GM12878 (cell line): ENCODE measurements at regions not wholly inside any gene's neighbourhood (a gene's known extent, or its start where the extent isn't known, plus 50 kb on each side); places are given as distances from the start of the nearest gene placed in this dataset.

ENCODE experiments used
- CHD1 ChIP-seq: IDR thresholded peaks from 2 replicates; pipeline ENCODE4 v1.6.1; 2012; ENCODE audit warnings: low read depth, low read length, improper control_type of control experiment
- CREB1 ChIP-seq: IDR thresholded peaks from 2 replicates; pipeline ENCODE4 v1.6.1; 2012; ENCODE audit warnings: low read depth, mild to moderate bottlenecking, inconsistent platforms
- EZH2 ChIP-seq: IDR thresholded peaks from 2 replicates; pipeline ENCODE4 v1.6.1; 2012; ENCODE audit warnings: low read depth, mild to moderate bottlenecking, control low read depth, inconsistent platforms, low read length, borderline replicate concordance; ENCODE audit not compliant: control insufficient read depth
- SRF ChIP-seq, 2 experiments: IDR thresholded peaks; 2 replicates each; pipeline ENCODE4 v1.6.1; 2011; ENCODE audit warnings: low read depth in 2 of 2, low read length in 2 of 2, mild to moderate bottlenecking in 1 of 2, moderate library complexity in 1 of 2
- TAF1 ChIP-seq: IDR thresholded peaks from 2 replicates; pipeline ENCODE4 v1.6.1; 2011; ENCODE audit warnings: mild to moderate bottlenecking, low read depth, low read length, borderline replicate concordance
- ZSCAN29 ChIP-seq: fragments of 450-650 bp; IDR thresholded peaks from 2 replicates; pipeline ENCODE4 v1.6.1; 2017; ENCODE audit warnings: mild to moderate bottlenecking, moderate library complexity
- TF ChIP-seq, protein P1 (sequence below): IDR thresholded peaks from 2 replicates; pipeline ENCODE4 v1.6.1; 2012; ENCODE audit warnings: low read depth, low read length, improper control_type of control experiment

- TF ChIP-seq TAF1 (no peak), ZSCAN29 (no peak), CREB1 (no peak), EZH2 (no peak), CHD1 (no peak), SRF (IDR thresholded peaks at IDR 0.05; ENCODE audit: low read depth in 2 of 2, low read length in 2 of 2) (no peak)
- TF ChIP-seq, protein P1, sequence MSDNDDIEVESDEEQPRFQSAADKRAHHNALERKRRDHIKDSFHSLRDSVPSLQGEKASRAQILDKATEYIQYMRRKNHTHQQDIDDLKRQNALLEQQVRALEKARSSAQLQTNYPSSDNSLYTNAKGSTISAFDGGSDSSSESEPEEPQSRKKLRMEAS = no peak
Measured at GRCh38 chr2:128949360-128949759, 630.7 kb upstream of the HS6ST1 start.
